Liver (tissue), 8 donors: ENCODE measurements at regions not wholly inside any gene's neighbourhood (a gene's known extent, or its start where the extent isn't known, plus 50 kb on each side); places are given as distances from the start of the nearest gene placed in this dataset.

Source experiments
- DNase-seq: peaks from one replicate; pipeline ENCODE4 v3.0.0-alpha.2; 2017; ENCODE audit warnings: low spot score
- H3K27ac ChIP-seq, 2 donors: one replicate each; pipeline ENCODE4 v1.7.0; 2013; ENCODE audit warnings: inconsistent platforms in 2 of 2, low read length in 2 of 2, control low read depth in 1 of 2, low read depth in 1 of 2, mild to moderate bottlenecking in 1 of 2
- H3K27me3 ChIP-seq, 4 donors: one replicate each; pipeline versions ENCODE4 v1.6.1 to v1.7.0; 2013; ENCODE audit warnings: low read length in 3 of 4, inconsistent platforms in 1 of 4, mild to moderate bottlenecking in 1 of 4, moderate library complexity in 1 of 4; ENCODE audit not compliant: control insufficient read depth in 4 of 4, insufficient read depth in 4 of 4
- H3K36me3 ChIP-seq, 4 donors: one replicate each; pipeline versions ENCODE4 v1.6.1 to v1.7.0; 2013; ENCODE audit warnings: low read length in 3 of 4, mild to moderate bottlenecking in 3 of 4, low read depth in 1 of 4, moderate library complexity in 1 of 4; ENCODE audit not compliant: control insufficient read depth in 4 of 4, insufficient read depth in 3 of 4
- H3K4me1 ChIP-seq, 4 donors: one replicate each; pipeline versions ENCODE4 v1.6.1 to v1.7.0; 2013; ENCODE audit warnings: low read length in 3 of 4, mild to moderate bottlenecking in 3 of 4, moderate library complexity in 1 of 4; ENCODE audit not compliant: control insufficient read depth in 4 of 4, insufficient read depth in 4 of 4
- H3K4me3 ChIP-seq, 3 donors: one replicate each; pipeline versions ENCODE4 v1.6.1 to v1.7.0; 2013; ENCODE audit warnings: low read length in 3 of 3, control low read depth in 1 of 3, low read depth in 1 of 3, mild to moderate bottlenecking in 1 of 3
- H3K9ac ChIP-seq, 2 donors: one replicate each; pipeline ENCODE4 v1.7.0; 2013; ENCODE audit warnings: low read length in 2 of 2, mild to moderate bottlenecking in 2 of 2, moderate library complexity in 2 of 2, control low read depth in 1 of 2, low read depth in 1 of 2
- H3K9me3 ChIP-seq, 4 donors: one replicate each; pipeline versions ENCODE4 v1.6.1 to v1.7.0; 2013; ENCODE audit warnings: low read length in 3 of 4; ENCODE audit not compliant: control insufficient read depth in 4 of 4
- ATF3 ChIP-seq: IDR thresholded peaks from 2 replicates; pipeline ENCODE4 v1.6.1; 2016; ENCODE audit warnings: antibody characterized with exemption
- EGR1 ChIP-seq, 2 donors: IDR thresholded peaks; 2 replicates each; pipeline ENCODE4 v1.6.1; 2016 to 2018; ENCODE audit warnings: antibody characterized with exemption in 2 of 2, low read depth in 2 of 2
- FOXA1 ChIP-seq: IDR thresholded peaks from 2 replicates; pipeline ENCODE4 v1.6.1; 2016; ENCODE audit warnings: antibody characterized with exemption
- FOXA2 ChIP-seq: IDR thresholded peaks from 2 replicates; pipeline ENCODE4 v1.6.1; 2016; ENCODE audit warnings: antibody characterized with exemption
- GABPA ChIP-seq, 2 donors: IDR thresholded peaks in 1 of 2; conservative IDR thresholded peaks in 1 of 2; 2 replicates each; pipeline ENCODE4 v1.6.1; 2016; ENCODE audit warnings: antibody characterized with exemption in 2 of 2, mild to moderate bottlenecking in 1 of 2, moderate library complexity in 1 of 2
- HNF4A ChIP-seq, 2 donors: conservative IDR thresholded peaks; 2 replicates each; pipeline ENCODE4 v1.6.1; 2016; ENCODE audit warnings: antibody characterized with exemption in 2 of 2, mild to moderate bottlenecking in 2 of 2
- HNF4G ChIP-seq: IDR thresholded peaks from 2 replicates; pipeline ENCODE4 v1.6.1; 2016; ENCODE audit warnings: antibody characterized with exemption
- JUND ChIP-seq, 2 donors: IDR thresholded peaks; 2 replicates each; pipeline ENCODE4 v1.6.1; 2016; ENCODE audit warnings: antibody characterized with exemption in 2 of 2
- MAX ChIP-seq: IDR thresholded peaks from 2 replicates; pipeline ENCODE4 v1.6.1; 2016; ENCODE audit warnings: antibody characterized with exemption
- NR2F2 ChIP-seq: IDR thresholded peaks from 2 replicates; pipeline ENCODE4 v1.6.1; 2016; ENCODE audit warnings: antibody characterized with exemption
- RAD21 ChIP-seq, 2 donors: IDR thresholded peaks; 2 replicates each; pipeline ENCODE4 v1.6.1; 2016; ENCODE audit warnings: antibody characterized with exemption in 2 of 2, mild to moderate bottlenecking in 2 of 2
- REST ChIP-seq: IDR thresholded peaks from 2 replicates; pipeline ENCODE4 v1.6.1; 2016; ENCODE audit warnings: antibody characterized with exemption, mild to moderate bottlenecking
- RXRA ChIP-seq, 2 donors: IDR thresholded peaks; 2 replicates each; pipeline ENCODE4 v1.6.1; 2017 to 2018; ENCODE audit warnings: antibody characterized with exemption in 2 of 2, mild to moderate bottlenecking in 1 of 2
- SP1 ChIP-seq: IDR thresholded peaks from 2 replicates; pipeline ENCODE4 v1.6.1; 2018; ENCODE audit warnings: antibody characterized with exemption, mild to moderate bottlenecking
- TAF1 ChIP-seq: conservative IDR thresholded peaks from 2 replicates; pipeline ENCODE4 v1.6.1; 2016; ENCODE audit warnings: antibody characterized with exemption, mild to moderate bottlenecking
- YY1 ChIP-seq: IDR thresholded peaks from 2 replicates; pipeline ENCODE4 v1.6.1; 2016; ENCODE audit warnings: antibody characterized with exemption, mild to moderate bottlenecking
- WGBS: extraction: QIAGEN DNeasy Blood & Tissue Kit; methylation state at CpG from one replicate; pipeline ENCODE4 v1.1.7; 2013; 5-methylcytosine and 5-hydroxymethylcytosine counted together
- TF ChIP-seq, protein P1 (sequence below): IDR thresholded peaks from 2 replicates; pipeline ENCODE4 v1.6.1; 2016; ENCODE audit warnings: antibody characterized with exemption
- TF ChIP-seq, protein P2 (sequence below): fragments of 150-350 bp; IDR thresholded peaks from 2 replicates; pipeline ENCODE4 v1.5.1; 2017; ENCODE audit warnings: improper control_type of control experiment, low read depth, low read length; ENCODE audit not compliant: missing input control
- donor health status: healthy.
- donor health status: healthy.
- donor health status: healthy.
- donor health status: healthy.
- donor health status: healthy.

GRCh38 chr12:66898700-66899469, 220.0 kb upstream of the GRIP1 start:
- H3K4me1 ChIP-seq, result no peaks in the 10 kb centered on the region
- no peak overlapping the region for H3K4me3 ChIP-seq
- no peak for DNase-seq
- H3K27me3 ChIP-seq, result no peaks in the 10 kb centered on the region
- no peaks in the 10 kb centered on the region for H3K36me3 ChIP-seq
- 82% methylated on average over 3 of the region's 3 CpGs for WGBS
- no peak overlapping the region for H3K27ac ChIP-seq
- H3K9me3 ChIP-seq, result no peaks in the 10 kb centered on the region
- no peak overlapping the region for H3K9ac ChIP-seq
- TF ChIP-seq ATF3 (no peak), FOXA2 (no peak), MAX (no peak), RXRA (IDR thresholded peaks at IDR 0.05) (no peak), REST (no peak), YY1 (no peak), HNF4A (conservative IDR thresholded peaks at IDR 0.05) (no peak), JUND (IDR thresholded peaks at IDR 0.05) (no peak), SP1 (no peak), TAF1 (no peak), HNF4G (no peak), EGR1 (IDR thresholded peaks at IDR 0.05; ENCODE audit: low read depth in 2 of 2) (no peak), FOXA1 (no peak), GABPA (IDR thresholded peaks at IDR 0.05 in 1 of 2, conservative IDR thresholded peaks at IDR 0.05 in 1 of 2) (no peak), RAD21 (IDR thresholded peaks at IDR 0.05) (no peak), NR2F2 (no peak)
- TF ChIP-seq, protein P1, sequence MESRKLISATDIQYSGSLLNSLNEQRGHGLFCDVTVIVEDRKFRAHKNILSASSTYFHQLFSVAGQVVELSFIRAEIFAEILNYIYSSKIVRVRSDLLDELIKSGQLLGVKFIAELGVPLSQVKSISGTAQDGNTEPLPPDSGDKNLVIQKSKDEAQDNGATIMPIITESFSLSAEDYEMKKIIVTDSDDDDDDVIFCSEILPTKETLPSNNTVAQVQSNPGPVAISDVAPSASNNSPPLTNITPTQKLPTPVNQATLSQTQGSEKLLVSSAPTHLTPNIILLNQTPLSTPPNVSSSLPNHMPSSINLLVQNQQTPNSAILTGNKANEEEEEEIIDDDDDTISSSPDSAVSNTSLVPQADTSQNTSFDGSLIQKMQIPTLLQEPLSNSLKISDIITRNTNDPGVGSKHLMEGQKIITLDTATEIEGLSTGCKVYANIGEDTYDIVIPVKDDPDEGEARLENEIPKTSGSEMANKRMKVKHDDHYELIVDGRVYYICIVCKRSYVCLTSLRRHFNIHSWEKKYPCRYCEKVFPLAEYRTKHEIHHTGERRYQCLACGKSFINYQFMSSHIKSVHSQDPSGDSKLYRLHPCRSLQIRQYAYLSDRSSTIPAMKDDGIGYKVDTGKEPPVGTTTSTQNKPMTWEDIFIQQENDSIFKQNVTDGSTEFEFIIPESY, result no peak
- TF ChIP-seq, protein P2, sequence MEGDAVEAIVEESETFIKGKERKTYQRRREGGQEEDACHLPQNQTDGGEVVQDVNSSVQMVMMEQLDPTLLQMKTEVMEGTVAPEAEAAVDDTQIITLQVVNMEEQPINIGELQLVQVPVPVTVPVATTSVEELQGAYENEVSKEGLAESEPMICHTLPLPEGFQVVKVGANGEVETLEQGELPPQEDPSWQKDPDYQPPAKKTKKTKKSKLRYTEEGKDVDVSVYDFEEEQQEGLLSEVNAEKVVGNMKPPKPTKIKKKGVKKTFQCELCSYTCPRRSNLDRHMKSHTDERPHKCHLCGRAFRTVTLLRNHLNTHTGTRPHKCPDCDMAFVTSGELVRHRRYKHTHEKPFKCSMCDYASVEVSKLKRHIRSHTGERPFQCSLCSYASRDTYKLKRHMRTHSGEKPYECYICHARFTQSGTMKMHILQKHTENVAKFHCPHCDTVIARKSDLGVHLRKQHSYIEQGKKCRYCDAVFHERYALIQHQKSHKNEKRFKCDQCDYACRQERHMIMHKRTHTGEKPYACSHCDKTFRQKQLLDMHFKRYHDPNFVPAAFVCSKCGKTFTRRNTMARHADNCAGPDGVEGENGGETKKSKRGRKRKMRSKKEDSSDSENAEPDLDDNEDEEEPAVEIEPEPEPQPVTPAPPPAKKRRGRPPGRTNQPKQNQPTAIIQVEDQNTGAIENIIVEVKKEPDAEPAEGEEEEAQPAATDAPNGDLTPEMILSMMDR, result no peak
